ENCODE measurements at regions not wholly inside any gene's neighbourhood (a gene's known extent, or its start where the extent isn't known, plus 50 kb on each side); places are given as distances from the start of the nearest gene placed in this dataset.

DNA sequence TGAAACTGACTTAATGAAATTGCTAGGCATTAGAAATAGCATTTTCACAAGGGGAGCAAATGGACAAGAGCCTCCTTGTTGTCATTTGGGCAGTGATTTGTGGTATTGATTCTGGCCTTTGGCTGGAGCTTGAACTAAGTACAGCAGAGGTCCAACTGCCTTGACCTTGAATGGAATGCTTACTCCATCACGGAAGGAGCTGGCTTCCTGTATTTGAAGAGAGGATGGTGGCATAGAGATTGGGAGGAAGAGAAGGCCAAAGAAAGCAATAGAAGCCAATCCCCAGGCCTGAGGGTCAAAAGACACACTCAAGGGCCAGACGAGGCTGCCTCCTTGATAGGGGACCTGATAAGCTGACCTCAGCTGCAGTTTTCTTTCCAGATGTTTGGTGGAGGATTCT, 126.6 kb upstream of the MPPED2 start:
- no peak overlapping the region for H3K4ac ChIP-seq (ENCODE audit: low read depth, low read length)
- CTCF ChIA-PET, result no interaction called here
- no peaks in the 10 kb centered on the region for H4K20me1 ChIP-seq (ENCODE audit: insufficient read depth, low read length)
- no peak overlapping the region for H4K8ac ChIP-seq (ENCODE audit: low read depth in 2 of 2, low read length in 2 of 2)
- H3K27ac ChIP-seq (ENCODE audit: insufficient read depth, low read length), result no peak overlapping the region
- H3K36me3 ChIP-seq (ENCODE audit: control insufficient read depth, insufficient read depth, low read length), result no peaks in the 10 kb centered on the region
- no peak overlapping the region for H3K56ac ChIP-seq (ENCODE audit: extremely low read depth, insufficient read depth, low read length)
- H3K4me2 ChIP-seq (ENCODE audit: low read depth, low read length), result no peak overlapping the region
- no peak overlapping the region for H3K14ac ChIP-seq (replicated peaks; ENCODE audit: low read depth, low read length)
- no peak overlapping the region for H2AK9ac ChIP-seq (replicated peaks; ENCODE audit: low read depth, low read length, poor library complexity)
- no peak overlapping the region for H2AFZ ChIP-seq (replicated peaks; ENCODE audit: low read length, poor library complexity)
- 40% methylated on average over 1 of the region's 2 CpGs; no CpG with 5 or more reads in 1 of the 2 experiments for WGBS, 2 experiments (ENCODE audit: extremely low coverage in 2 of 2, insufficient read length in 1 of 2)
- TF ChIP-seq FOS (IDR thresholded peaks at IDR 0.05; ENCODE audit: low read depth, low read length) (no peak), CHD1 (IDR thresholded peaks at IDR 0.05; ENCODE audit: low read depth, low read length) (no peak), MAZ (IDR thresholded peaks at IDR 0.05; ENCODE audit: borderline replicate concordance, low read depth, low read length) (no peak), CEBPB (IDR thresholded peaks at IDR 0.05; ENCODE audit: low read depth, low read length) (no peak), CTCF (conservative IDR thresholded peaks at IDR 0.05; ENCODE audit: low read depth, low read length) (no peak), RCOR1 (IDR thresholded peaks at IDR 0.05; ENCODE audit: insufficient replicate concordance, low read length) (no peak), RFX5 (IDR thresholded peaks at IDR 0.05; ENCODE audit: low read depth, low read length) (no peak), ELK1 (IDR thresholded peaks at IDR 0.05; ENCODE audit: borderline replicate concordance, low read depth, low read length) (no peak), MXI1 (IDR thresholded peaks at IDR 0.05; ENCODE audit: borderline replicate concordance, low read depth, low read length) (no peak)
- TF ChIP-seq, protein P1, sequence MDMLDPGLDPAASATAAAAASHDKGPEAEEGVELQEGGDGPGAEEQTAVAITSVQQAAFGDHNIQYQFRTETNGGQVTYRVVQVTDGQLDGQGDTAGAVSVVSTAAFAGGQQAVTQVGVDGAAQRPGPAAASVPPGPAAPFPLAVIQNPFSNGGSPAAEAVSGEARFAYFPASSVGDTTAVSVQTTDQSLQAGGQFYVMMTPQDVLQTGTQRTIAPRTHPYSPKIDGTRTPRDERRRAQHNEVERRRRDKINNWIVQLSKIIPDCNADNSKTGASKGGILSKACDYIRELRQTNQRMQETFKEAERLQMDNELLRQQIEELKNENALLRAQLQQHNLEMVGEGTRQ (IDR thresholded peaks at IDR 0.05; ENCODE audit: low read depth, low read length), result no peak
- no peak overlapping the region for H3K23ac ChIP-seq (ENCODE audit: low read depth, low read length)
- in situ Hi-C loops (cut with MboI; ENCODE audit: low sequenced_read_pairs) (no loop called here), dilution Hi-C loops (cut with HindIII; ENCODE audit: low sequenced_read_pairs, unreplicated experiment) (no loop called here), intact Hi-C loops (cut with micrococcal nuclease) (no loop called here)
- no peaks in the 10 kb centered on the region for H3K4me1 ChIP-seq (ENCODE audit: control insufficient read depth, insufficient read depth, low read length)
- POLR2A ChIA-PET (ENCODE audit: unreplicated experiment), result no interaction called here
- H3K9me1 ChIP-seq (ENCODE audit: insufficient read depth, low read length), result no peaks in the 10 kb centered on the region
- no peak overlapping the region for H2BK20ac ChIP-seq (ENCODE audit: low read depth, low read length)
- ATAC-seq (ENCODE audit: low read depth) (no peak), DNase-seq (no peak)
- BruUV-seq (replicated peaks), result no TSS peak
- H2BK5ac ChIP-seq (ENCODE audit: low read depth, low read length, poor library complexity, severe bottlenecking), result no peak overlapping the region
- no peak overlapping the region for H2BK15ac ChIP-seq (ENCODE audit: low read depth, low read length)
- H3K79me1 ChIP-seq (ENCODE audit: low read depth in 1 of 2, low read length in 2 of 2), result no peaks in the 10 kb centered on the region
- H2AK5ac ChIP-seq (ENCODE audit: low read depth, low read length), result no peak overlapping the region
- no peak overlapping the region for H4K5ac ChIP-seq (ENCODE audit: low read depth, low read length)
- no peak overlapping the region for H3K18ac ChIP-seq (ENCODE audit: low read depth, low read length)
- no peaks in the 10 kb centered on the region for H3K27me3 ChIP-seq (ENCODE audit: control insufficient read depth, insufficient read depth, low read length)
- no peak overlapping the region for H3K9ac ChIP-seq (ENCODE audit: low read depth, low read length)
- H3K9me3 ChIP-seq (ENCODE audit: control insufficient read depth, insufficient read depth, low read length), result no peaks in the 10 kb centered on the region
- H4K91ac ChIP-seq (ENCODE audit: insufficient read depth, low read depth, low read length), result no peak overlapping the region
- no peak overlapping the region for H3K4me3 ChIP-seq (ENCODE audit: insufficient read depth, low read depth, low read length)
- no peak overlapping the region for H2BK120ac ChIP-seq (ENCODE audit: low read depth, low read length)
